ENCODE measurements at regions not wholly inside any gene's neighbourhood (a gene's known extent, or its start where the extent isn't known, plus 50 kb on each side); places are given as distances from the start of the nearest gene placed in this dataset.
"Not testable (repeated sequence)": the region's sequence is repeated elsewhere in the genome, so short reads cannot be mapped to it uniquely, and the experiment has no call there.

DNA sequence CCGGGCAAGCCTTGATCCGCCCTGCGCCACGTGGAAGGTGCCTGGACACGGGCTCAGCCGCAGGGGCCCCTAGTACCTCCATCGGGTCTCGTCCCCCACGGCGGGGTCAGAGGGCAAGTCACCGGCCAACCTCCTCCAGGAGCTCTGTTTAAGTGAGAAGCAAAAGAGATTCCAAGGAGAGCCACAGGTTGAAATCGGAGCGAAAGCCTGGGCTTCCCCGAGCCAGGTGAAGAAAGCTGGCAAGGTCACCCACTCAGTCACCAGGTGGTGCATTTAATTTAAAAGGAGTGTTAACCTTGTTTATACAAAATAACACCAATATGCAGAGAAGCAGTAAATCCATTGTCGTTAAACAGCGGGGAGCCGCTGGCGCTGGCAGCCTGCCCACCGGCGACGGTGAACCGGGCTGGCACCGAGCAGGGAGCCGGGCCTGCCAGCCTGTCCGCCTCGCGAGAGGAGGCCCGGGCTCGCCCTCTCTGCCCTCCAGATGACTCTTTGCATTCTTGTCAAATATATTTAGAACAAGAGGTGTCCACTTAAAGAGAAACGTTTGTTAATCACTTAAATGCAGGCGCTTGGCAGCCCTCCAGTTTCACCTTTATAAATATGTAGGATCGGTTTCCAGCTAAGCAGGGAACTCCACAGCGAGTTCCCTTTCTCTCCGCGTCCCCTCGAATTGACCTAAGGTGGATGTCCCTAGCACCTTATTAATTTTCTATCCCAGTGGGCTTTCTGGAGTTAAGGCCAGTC lies 277.3 kb upstream of the NR2F2 start:
- no peak for DNase-seq

- DNase-seq = no peak
Observed at GRCh38 chr15:96053781-96054428, 276.6 kb upstream of the NR2F2 start.

DNA sequence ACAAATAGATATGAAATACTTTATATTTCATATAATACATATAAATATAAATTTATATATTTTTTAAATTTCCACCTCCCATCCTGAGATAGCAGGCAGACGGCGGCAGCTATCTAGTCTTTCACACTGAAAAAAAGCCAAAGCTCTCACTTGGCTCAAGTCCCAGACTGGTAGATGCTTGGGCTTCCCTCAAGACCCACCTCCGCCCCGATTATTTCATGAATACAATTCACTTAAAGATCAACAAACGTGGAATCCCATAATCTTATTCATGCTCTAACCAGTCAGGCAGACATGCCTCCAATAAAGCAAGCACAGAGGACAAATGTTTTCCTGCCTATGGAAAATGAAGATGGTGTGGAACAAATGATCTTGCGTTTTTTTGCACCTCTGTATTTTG lies 275.9 kb upstream of the NR2F2 start:
- DNase-seq = no peak

DNA sequence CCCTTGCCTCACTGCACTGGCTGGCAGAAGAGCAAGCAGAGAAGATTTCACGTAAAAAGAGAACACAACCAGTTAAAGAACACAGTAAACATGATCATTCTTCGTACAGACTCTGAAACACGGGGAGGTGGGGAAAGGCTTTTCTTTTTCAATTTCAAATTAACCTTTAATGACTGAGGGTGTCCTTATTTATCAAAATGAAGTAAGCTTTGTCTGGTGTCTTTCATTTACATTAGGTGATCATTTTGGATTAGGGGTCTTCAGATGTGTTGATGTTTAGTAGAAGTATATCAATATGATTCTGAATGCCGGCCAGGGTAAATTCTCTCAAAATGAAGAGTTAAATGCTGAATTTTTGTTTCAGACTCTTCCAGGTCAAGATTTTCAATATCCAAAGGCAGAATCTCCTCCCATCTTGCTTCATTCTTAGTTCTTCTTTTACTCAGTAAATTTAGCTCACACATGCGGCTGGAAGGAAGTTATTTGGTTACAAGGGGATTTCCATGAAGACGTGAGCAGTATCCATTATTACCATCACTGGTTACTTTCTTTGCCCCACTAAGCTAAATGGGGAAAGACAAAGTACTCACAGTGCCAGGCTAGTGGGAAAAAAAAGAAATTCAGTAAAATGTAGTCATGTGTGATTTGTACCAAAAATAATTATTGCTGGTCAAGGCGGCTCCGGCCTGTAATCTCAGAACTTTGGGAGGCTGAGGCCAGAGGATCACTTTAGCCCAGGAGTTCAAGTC lies 272.2 kb upstream of the NR2F2 start:
- DNase-seq = no peak

- DNase-seq = not testable (repeated sequence)
Observed at GRCh38 chr15:96058852-96059103, 271.7 kb upstream of the NR2F2 start.

DNA sequence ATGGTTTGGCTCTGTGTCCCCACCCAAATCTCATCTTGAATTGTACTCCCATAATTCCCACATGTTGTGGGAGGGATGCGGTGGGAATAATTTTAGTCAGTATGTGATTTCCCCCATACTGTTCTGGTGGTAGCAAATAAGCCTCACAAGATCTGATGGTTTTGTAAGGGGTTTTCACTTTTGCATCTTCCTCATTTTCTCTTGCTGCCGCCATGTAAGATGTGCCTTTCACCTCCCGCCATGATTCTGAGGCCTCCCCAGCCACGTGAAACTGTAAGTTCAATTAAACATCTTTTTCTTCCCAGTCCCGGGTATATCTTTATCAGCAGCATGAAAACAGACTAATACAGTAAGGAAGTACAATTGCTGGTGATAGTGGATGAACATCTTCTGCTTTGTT lies 269.9 kb upstream of the NR2F2 start:
- DNase-seq = not testable (repeated sequence)

GRCh38 chr15:96064351-96064756 lies 266.1 kb upstream of the NR2F2 start:
- no peak for DNase-seq

- no peak for DNase-seq
Observed at GRCh38 chr15:96066126-96066525, 264.4 kb upstream of the NR2F2 start.

DNA sequence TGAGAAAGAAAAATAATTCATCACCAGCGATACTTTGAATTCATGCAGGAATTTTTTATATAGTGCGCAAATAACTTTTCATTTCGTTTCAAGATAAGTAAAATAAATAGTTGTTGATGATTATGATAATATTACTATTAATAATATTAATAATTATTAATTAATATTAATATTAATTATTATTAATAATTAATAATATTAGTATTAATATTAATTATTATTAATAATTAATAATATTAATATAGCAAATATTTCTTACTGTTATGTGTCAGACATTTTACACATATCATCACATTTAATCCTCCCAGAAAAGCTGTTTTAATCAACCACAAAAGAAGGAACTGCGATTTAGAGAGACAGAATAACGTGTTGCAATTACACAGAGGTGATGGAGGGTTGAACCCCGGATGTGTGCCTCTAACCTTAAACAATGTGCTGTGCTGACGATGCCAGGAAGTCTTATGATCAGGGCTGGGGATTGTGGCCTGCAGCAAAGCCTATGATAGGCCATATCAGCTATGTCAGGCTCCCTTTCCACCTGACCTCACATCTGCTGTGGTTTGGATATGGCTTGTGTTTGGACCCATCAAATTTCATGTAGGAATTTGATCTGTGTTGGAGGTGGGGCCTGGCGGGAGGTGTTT lies 263.5 kb upstream of the NR2F2 start:
- DNase-seq = no peak

DNA sequence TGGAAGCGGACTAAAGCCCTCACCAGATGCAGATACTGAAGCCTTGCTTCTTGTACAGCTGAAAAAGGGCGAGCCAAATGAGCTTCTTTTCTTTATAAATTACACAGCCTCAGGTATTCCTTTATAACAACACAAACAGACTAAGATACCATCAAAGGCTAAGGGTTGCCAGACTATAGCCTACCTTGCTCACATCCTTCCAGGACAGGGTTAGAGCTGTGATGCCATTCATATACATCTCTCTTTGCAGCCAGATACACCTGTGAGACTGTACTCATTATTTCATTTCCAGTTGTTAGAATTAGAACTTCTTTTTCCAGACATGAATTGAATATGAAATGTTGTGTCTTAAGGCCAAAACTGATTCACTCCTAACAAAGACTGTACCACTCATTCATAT lies 262.8 kb upstream of the NR2F2 start:
- no peak for DNase-seq

- DNase-seq = no peak
Observed at GRCh38 chr15:96068897-96069296, 261.6 kb upstream of the NR2F2 start.

DNA sequence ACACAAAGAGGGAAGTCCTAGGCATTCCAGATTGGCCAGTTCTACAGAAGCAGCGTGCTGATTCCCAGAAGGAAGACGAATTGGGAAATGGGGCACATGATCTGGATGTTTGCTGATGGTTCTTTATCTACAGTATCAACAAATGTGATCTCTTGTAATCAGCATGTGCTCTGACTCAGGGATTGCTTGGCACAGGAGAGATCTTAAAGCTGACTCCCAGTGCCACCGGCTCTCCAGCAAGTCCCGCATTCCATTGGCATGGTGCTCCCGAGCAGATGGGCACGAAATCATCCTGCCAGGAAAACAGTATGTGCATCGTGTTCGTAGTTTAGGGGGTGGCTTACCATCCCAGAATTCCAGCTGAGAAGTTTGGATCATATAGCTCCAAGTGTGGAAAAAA lies 259.9 kb upstream of the NR2F2 start:
- DNase-seq = no peak

GRCh38 chr15:96072821-96073220 lies 257.7 kb upstream of the NR2F2 start:
- DNase-seq = no peak

- DNase-seq = no peak
Observed at GRCh38 chr15:96073908-96074307, 256.6 kb upstream of the NR2F2 start.

DNA sequence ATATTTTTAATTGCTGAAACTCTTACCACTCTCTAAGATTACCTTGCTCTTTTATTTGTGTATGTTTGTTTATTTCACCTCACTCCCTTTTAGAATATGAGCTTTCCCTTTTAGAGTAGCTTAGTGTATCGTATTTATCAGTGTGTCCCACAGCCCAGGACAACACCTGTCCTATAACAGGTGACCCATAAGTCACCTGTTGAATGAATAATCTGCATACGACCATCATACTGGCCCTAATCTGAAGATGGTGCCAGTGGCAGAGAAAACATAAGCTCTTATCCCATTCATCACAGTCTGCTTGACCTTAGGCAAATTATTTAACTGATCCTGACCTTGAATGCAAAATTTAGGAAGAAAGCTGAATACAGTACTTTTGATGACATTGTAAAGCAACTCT lies 254.6 kb upstream of the NR2F2 start:
- DNase-seq = no peak

DNA sequence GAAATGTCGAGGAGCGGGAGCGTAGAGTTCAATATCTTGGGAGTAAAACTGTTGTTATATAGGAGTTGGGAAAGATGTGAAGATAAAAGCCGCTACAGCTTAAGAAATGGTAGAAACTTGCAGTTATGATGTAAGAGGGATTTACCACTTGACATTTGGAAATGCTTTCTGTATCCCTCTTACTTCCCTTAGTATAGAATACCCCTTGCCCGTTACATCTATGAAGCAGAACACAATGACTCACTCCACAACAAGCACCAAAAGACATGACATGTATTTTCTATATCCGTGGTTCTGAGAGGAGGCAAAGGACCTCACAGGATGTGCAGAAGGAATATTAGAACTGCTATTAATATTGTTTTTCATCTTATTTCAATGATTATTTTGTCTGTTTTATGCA lies 254.2 kb upstream of the NR2F2 start:
- DNase-seq = no peak

GRCh38 chr15:96079041-96079440 lies 251.5 kb upstream of the NR2F2 start:
- DNase-seq = no peak

- DNase-seq = no peak
Observed at GRCh38 chr15:96079882-96080281, 250.6 kb upstream of the NR2F2 start.

DNA sequence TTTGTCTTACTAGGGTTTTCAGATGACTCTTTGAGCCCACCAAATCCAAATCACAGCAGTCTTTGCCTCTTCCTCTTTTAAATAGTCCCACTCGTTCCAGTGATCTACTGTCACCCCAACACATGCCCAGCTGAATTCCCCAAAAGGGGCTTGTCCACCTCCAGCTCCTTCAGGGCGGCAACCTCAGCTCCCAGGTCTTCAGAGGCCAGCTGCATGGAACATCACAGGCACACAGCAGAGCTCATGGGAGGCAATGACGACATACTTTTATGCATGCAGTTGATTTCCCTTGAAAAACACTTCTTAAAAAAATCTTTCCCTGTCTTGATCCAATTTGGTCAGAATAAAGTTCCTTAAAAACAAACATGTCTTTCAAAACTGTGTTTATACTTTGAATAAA lies 244.3 kb upstream of the NR2F2 start:
- no peak for DNase-seq

DNA sequence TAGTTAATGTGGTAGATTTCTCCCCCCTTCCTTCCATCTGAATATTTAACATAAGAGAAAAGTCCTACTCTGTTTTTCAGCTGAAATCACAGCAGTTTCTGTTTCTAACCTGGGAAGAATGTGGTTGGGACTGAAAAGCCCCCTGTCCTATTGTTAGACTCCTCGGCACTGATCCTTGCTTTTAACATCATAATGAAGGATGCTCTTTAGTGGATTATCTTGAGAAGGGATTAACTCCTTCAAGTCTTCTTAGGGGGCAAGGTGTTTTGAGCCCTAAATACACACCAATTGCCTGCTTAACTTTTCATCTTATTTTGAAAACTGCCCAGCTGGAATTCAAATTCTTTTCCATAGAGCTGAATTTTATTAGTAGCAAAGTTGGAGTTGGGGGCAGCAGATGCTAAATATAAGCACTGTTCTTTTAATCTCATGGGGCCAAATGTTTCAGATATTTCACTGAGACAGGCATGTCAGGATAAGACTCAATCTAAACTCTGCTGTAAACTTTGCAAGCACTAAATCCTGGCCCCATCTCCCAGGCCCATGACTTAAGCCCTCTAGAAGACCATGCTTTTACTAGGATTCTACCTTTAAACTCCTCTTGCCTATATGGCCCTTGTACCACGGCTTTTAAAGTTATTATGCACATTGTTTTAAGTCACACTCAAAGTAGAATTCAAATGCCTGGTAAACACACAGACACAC lies 243.2 kb upstream of the NR2F2 start:
- DNase-seq = no peak

GRCh38 chr15:96088650-96089049 lies 241.8 kb upstream of the NR2F2 start:
- DNase-seq = no peak

- no peak for DNase-seq
Observed at GRCh38 chr15:96089405-96090058, 241.0 kb upstream of the NR2F2 start.

GRCh38 chr15:96092186-96092585 lies 238.3 kb upstream of the NR2F2 start:
- DNase-seq = no peak

Measured in amniotic stem cell (primary cell).